Bronchial epithelial cell (primary cell): ENCODE measurements at regions not wholly inside any gene's neighbourhood (a gene's known extent, or its start where the extent isn't known, plus 50 kb on each side); places are given as distances from the start of the nearest gene placed in this dataset.

Experiments
- DNase-seq: peaks from one replicate; pipeline ENCODE4 v3.0.0-alpha.2; 2010; ENCODE audit warnings: low read depth
- FAIRE-seq: peaks from 2 replicates; lab custom pipeline; 2011; peaks lifted over from hg19 to GRCh38; lab: Jason Lieb, UNC
- H3K27me3 ChIP-seq: 2 replicates; pipeline ENCODE4 v1.5.1; 2011; ENCODE audit warnings: low read length; ENCODE audit not compliant: control insufficient read depth, insufficient read depth
- H3K36me3 ChIP-seq: 2 replicates; pipeline ENCODE4 v1.5.1; 2011; ENCODE audit warnings: low read length; ENCODE audit not compliant: control insufficient read depth, insufficient read depth
- H3K4me3 ChIP-seq: 2 replicates; pipeline ENCODE4 v1.5.1; 2011; ENCODE audit warnings: mild to moderate bottlenecking, low read depth, low read length, control low read depth
- TF ChIP-seq, protein P1 (sequence below): IDR thresholded peaks from 2 replicates; pipeline ENCODE4 v1.5.1; 2011; ENCODE audit warnings: mild to moderate bottlenecking, moderate library complexity, low read length, control low read depth, inconsistent platforms; ENCODE audit not compliant: insufficient read depth, severe bottlenecking

DNA sequence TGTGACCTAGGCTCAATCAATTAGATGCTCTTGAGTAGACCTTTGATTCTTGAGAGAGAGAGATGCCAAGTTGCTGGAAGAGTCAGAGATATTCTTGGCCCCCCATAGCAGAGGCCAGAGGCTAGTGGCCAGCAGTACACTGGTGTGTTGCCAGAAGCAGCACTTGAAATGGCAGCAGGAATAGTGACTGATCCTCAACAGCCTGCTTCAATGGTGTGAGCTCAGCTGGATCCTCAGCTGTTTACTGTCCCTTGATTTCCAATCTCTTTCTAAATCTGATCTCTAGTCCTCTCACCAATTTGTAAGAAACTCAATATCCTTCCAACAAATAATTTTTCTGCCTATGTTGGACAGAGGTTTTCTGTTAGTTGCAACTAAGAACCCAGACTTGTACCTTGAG is 170.3 kb upstream of the CCDC54 start:
- FAIRE-seq (no peak), DNase-seq (no peak)
- TF ChIP-seq, protein P1, sequence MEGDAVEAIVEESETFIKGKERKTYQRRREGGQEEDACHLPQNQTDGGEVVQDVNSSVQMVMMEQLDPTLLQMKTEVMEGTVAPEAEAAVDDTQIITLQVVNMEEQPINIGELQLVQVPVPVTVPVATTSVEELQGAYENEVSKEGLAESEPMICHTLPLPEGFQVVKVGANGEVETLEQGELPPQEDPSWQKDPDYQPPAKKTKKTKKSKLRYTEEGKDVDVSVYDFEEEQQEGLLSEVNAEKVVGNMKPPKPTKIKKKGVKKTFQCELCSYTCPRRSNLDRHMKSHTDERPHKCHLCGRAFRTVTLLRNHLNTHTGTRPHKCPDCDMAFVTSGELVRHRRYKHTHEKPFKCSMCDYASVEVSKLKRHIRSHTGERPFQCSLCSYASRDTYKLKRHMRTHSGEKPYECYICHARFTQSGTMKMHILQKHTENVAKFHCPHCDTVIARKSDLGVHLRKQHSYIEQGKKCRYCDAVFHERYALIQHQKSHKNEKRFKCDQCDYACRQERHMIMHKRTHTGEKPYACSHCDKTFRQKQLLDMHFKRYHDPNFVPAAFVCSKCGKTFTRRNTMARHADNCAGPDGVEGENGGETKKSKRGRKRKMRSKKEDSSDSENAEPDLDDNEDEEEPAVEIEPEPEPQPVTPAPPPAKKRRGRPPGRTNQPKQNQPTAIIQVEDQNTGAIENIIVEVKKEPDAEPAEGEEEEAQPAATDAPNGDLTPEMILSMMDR = no peak
- H3K4me3 ChIP-seq = no peak overlapping the region
- H3K36me3 ChIP-seq = no peaks in the 10 kb centered on the region
- no peaks in the 10 kb centered on the region for H3K27me3 ChIP-seq

DNA sequence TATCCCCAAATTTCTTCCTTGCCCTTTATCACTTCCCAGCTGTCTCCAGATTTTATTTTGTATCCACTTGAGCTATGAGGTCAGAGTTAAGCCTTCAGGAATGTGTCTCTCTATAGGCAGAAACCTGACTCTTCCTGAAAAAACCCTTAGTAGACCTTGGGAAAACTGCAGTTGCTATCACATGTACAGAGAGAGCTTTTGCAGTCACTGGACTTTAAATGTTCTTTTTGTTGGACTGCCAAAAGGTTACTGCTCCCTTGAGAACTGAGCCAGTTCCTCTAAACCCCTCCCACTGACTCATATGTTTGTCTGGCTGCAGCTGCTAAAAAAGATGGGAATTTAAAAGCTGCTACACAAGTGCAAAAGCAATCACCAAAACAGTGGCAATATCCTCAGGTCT is 169.1 kb upstream of the CCDC54 start:
- DNase-seq (peak; percentile 80), FAIRE-seq (no peak)
- Histone ChIP-seq H3K4me3 (no peak overlapping the region), H3K36me3 (no peaks in the 10 kb centered on the region), H3K27me3 (no peaks in the 10 kb centered on the region)
- TF ChIP-seq, protein P1 = no peak

DNA sequence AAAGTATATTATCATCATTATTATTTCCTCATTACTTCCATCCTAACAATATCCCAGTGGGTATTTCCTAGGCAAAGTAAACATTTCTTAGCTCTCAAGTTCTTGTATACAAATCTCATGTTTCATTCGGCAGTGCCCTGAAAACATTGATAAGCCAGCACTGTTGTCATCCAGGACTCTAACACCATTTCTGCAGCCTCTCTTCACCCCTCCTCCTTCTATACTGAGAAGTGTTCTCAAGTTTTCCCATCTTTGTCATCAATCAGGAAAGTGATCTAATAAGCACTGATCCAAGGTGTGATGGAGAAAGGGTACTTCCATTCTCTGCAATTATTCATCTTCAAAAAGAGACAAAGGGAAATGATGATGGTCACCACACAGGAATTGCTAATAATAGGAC is 168.4 kb upstream of the CCDC54 start:
- FAIRE-seq (no peak), DNase-seq (no peak)
- Histone ChIP-seq H3K4me3 (no peak overlapping the region), H3K36me3 (no peaks in the 10 kb centered on the region), H3K27me3 (no peaks in the 10 kb centered on the region)
- TF ChIP-seq, protein P1 = no peak

DNA sequence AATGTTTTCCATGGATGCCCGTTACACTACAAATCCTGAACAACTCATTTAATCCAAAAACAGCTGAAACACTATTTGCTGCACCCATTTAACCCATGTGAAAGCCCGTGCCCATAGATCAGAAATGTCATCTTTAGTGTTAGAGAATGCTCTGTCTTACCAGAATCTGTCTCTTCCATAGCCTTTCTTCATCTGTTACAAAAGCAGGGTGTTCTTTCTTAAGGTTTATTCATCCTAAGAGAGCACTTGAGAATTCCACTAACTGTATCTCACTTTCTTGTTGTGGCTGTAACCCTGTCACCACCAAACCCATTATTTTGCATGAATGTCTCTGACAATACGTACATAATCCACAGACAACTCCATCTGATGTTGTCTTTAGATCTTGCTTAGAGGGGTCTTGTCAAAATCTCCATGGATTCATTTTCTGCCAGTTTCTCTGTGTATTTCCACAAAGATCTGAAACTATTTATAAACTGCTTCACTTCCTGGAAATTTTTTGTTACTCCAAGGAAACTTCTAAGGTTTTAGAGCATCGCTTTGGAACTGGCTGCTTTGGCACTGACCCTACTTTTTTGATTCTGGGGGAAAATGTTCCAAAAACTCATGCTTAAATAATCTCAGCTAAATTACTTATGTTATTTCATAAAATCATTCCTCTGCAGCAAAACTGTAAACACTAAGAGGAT is 167.8 kb upstream of the CCDC54 start:
- no peak overlapping the region for H3K4me3 ChIP-seq
- TF ChIP-seq, protein P1 = no peak
- no peaks in the 10 kb centered on the region for H3K27me3 ChIP-seq
- no peak for DNase-seq
- no peak for FAIRE-seq
- no peaks in the 10 kb centered on the region for H3K36me3 ChIP-seq

DNA sequence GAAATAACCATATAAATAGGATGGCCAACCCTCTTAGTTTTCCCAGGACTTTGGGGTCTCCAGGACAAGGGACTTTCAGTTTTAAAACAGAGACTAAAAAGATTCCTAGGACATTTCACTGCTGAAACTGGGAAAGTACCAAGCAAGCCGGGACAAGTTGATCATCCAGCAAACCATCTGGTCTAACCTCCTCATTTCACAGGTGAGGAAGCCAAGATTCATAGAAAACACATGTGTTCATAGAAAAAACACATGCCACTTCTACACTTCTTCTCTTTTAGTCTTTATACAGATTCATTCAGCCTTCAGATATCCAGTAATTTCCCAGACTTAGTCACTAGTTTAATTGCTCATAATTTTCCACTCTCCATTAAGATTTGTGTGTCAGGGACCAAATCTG is 165.6 kb upstream of the CCDC54 start:
- FAIRE-seq = no peak

More for the DNA sequence above, 165.6 kb upstream of the CCDC54 start:
- TF ChIP-seq, protein P1 = no peak
- Histone ChIP-seq H3K4me3 (no peak overlapping the region), H3K27me3 (no peaks in the 10 kb centered on the region), H3K36me3 (no peaks in the 10 kb centered on the region)
- peak; percentile 86 for DNase-seq
